ENCODE measurements at regions not wholly inside any gene's neighbourhood (a gene's known extent, or its start where the extent isn't known, plus 50 kb on each side); places are given as distances from the start of the nearest gene placed in this dataset.

DNA sequence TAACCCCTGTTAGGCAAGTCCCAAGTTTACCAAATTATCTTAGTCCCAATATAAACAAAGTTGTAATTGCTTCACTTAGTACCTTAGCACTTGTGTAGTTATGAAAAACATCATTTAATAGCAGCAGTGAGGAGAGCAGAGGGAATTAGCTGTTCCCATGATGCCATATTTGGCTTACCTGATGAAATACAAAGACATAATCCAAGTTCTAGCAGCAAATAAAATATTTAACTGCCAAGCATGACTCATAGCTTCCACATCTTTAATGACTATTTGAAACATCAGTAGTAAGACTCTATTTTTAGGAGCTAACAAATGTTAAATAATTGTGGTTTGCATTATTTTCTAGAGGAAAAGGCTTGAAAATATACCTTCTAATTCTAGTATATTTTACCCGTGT, 94.0 kb upstream of the MCHR2 start:
- no peak overlapping the region for H3K4me3 ChIP-seq
- TF ChIP-seq, protein P1, sequence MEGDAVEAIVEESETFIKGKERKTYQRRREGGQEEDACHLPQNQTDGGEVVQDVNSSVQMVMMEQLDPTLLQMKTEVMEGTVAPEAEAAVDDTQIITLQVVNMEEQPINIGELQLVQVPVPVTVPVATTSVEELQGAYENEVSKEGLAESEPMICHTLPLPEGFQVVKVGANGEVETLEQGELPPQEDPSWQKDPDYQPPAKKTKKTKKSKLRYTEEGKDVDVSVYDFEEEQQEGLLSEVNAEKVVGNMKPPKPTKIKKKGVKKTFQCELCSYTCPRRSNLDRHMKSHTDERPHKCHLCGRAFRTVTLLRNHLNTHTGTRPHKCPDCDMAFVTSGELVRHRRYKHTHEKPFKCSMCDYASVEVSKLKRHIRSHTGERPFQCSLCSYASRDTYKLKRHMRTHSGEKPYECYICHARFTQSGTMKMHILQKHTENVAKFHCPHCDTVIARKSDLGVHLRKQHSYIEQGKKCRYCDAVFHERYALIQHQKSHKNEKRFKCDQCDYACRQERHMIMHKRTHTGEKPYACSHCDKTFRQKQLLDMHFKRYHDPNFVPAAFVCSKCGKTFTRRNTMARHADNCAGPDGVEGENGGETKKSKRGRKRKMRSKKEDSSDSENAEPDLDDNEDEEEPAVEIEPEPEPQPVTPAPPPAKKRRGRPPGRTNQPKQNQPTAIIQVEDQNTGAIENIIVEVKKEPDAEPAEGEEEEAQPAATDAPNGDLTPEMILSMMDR (IDR thresholded peaks at IDR 0.05) = no peak
- H3K27ac ChIP-seq = no peak overlapping the region
- no peak for DNase-seq (ENCODE audit: low spot score)

DNA sequence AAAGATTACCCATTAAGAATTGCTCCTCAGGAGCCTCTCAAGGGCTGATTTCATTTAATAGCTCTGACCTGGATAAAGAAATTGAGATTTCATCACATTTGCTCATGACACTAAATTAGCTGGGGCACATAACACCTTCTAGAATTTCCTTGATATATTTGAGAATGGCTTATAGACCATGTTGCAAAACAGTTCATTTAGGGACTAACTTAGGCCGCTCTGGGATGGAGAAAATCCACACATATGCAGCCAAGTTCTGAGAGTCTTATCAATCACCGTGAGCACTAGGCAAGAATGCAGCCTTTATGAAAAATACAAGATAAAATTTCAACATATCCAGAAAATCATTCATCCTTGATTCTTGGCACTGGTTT, 91.0 kb upstream of the MCHR2 start:
- TF ChIP-seq, protein P1 (IDR thresholded peaks at IDR 0.05) = no peak
- no peak overlapping the region for H3K27ac ChIP-seq
- DNase-seq (ENCODE audit: low spot score) = no peak
- no peak overlapping the region for H3K4me3 ChIP-seq

GRCh38 chr6:100084316-100084990, 90.4 kb upstream of the MCHR2 start:
- TF ChIP-seq, protein P1 (IDR thresholded peaks at IDR 0.05) = no peak
- no peak for DNase-seq (ENCODE audit: low spot score)
- Histone ChIP-seq H3K4me3 (no peak overlapping the region), H3K27ac (no peak overlapping the region)

DNA sequence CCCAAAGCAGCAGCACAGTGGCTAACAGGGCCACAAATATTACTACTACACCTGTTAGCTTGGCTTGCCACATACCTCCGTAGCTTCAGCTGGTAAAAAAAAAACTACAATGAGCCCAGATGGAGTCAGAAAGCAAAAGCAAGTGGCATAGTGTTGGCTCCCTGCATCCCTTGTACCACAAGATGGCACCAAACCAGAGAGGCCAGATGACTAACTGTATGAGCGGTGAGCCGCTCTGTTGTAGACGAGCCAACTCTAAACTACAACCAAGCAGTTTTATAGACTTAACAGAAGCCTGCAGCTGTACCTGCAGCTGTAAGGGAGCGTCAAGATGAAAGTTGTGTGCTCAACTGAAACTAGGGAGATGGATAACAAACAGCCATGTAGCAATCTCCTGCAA, 84.5 kb upstream of the MCHR2 start:
- no peak for DNase-seq (ENCODE audit: low spot score)
- Histone ChIP-seq H3K4me3 (no peak overlapping the region), H3K27ac (no peak overlapping the region)
- TF ChIP-seq, protein P1 (IDR thresholded peaks at IDR 0.05) = no peak

DNA sequence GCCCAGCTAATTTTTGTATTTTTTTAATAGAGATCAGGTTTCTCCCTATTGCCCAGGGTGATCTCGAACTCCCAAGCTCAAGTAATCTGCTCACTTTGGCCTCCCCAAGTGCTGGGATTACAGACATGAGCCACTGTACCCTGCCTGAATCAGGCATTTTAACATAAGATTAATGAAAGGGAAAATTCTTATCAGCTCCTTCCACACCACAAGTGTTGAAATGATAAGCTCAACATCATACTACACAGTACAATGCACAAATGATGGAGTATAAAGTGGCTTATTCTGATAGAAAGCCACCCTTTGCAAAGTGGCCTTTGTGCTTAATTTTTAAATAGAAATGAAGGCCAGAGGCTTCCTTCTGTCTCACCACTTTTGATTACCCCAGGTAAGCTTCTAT, 71.3 kb upstream of the MCHR2 start:
- no peak overlapping the region for H3K4me3 ChIP-seq
- DNase-seq (ENCODE audit: low spot score) = no peak
- H3K27ac ChIP-seq = no peak overlapping the region
- TF ChIP-seq, protein P1 (IDR thresholded peaks at IDR 0.05) = no peak

DNA sequence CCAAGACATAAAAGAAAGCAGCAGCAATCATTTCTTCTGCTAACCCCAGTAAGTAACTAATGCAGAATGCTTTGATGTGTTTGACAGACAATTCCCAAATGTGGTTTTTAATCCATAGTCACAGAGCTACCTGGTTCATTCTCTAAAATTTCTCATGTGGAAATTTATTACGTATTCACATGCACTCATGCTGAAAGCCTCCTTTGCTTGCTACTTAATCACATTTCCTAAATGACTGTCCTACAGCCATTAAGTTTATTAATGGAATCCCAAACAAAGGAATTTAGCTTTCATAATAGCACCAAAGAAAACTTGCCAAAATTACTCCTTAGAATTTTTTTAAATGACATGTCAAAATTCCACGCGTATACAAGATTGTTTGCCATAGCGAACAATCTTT, 68.6 kb upstream of the MCHR2 start:
- TF ChIP-seq, protein P1 (IDR thresholded peaks at IDR 0.05) = no peak
- Histone ChIP-seq H3K27ac (no peak overlapping the region), H3K4me3 (no peak overlapping the region)
- DNase-seq (ENCODE audit: low spot score) = no peak

- H3K4me3 ChIP-seq = no peak overlapping the region
- TF ChIP-seq, protein P1 (IDR thresholded peaks at IDR 0.05) = no peak
Observed at GRCh38 chr6:100057941-100058340, 63.9 kb upstream of the MCHR2 start.

More at GRCh38 chr6:100057941-100058340, 63.9 kb upstream of the MCHR2 start:
- no peak overlapping the region for H3K27ac ChIP-seq
- DNase-seq (ENCODE audit: low spot score) = no peak

All from coronary artery (tissue), 2 donors.